H1 (cell line): ENCODE measurements at regions not wholly inside any gene's neighbourhood (a gene's known extent, or its start where the extent isn't known, plus 50 kb on each side); places are given as distances from the start of the nearest gene placed in this dataset.

Experiments
- CTCF ChIA-PET: fragments of 300-600 bp; sonication (Branson Sonifier 250); formaldehyde crosslinking; loops from one replicate; lab custom pipeline; 2021; ENCODE audit not compliant: partially characterized antibody; lab: Charles Lee
- POLR2A ChIA-PET: fragments of 300-600 bp; sonication (Branson Sonifier 250); formaldehyde crosslinking; loops from one replicate; lab custom pipeline; 2021; ENCODE audit warnings: inconsistent platforms; ENCODE audit not compliant: partially characterized antibody; lab: Charles Lee
- DNase-seq, 2 experiments: peaks; one replicate each; pipeline versions ENCODE4 v3.0.0 to v3.0.0-alpha.2; 2010 to 2022; ENCODE audit warnings: low spot score in 2 of 2, low read depth in 1 of 2, mixed read lengths in 1 of 2
- FAIRE-seq: peaks from 2 replicates; lab custom pipeline; 2011; peaks lifted over from hg19 to GRCh38; lab: Jason Lieb, UNC
- H2AFZ ChIP-seq: 2 replicates; pipeline ENCODE4 v1.8.1; 2012; ENCODE audit warnings: low read length, inconsistent platforms
- H2AK5ac ChIP-seq: 2 replicates; pipeline ENCODE4 v1.6.1; 2013; ENCODE audit warnings: low read depth, low read length
- H2BK120ac ChIP-seq: replicated peaks from 2 replicates; pipeline ENCODE3; 2013; ENCODE audit warnings: low read depth, low read length, inconsistent platforms
- H2BK12ac ChIP-seq: 2 replicates; pipeline ENCODE4 v1.6.1; 2013; ENCODE audit warnings: low read depth, low read length
- H2BK15ac ChIP-seq: 2 replicates; pipeline ENCODE4 v1.6.1; 2013; ENCODE audit warnings: low read length
- H2BK20ac ChIP-seq: 2 replicates; pipeline ENCODE4 v1.6.1; 2013; ENCODE audit warnings: low read length
- H2BK5ac ChIP-seq: 2 replicates; pipeline ENCODE4 v1.6.1; 2013; ENCODE audit warnings: low read depth, low read length
- H3K14ac ChIP-seq: 2 replicates; pipeline ENCODE4 v1.6.1; 2013; ENCODE audit warnings: inconsistent platforms; ENCODE audit not compliant: insufficient read length
- H3K18ac ChIP-seq: 2 replicates; pipeline ENCODE4 v1.6.1; 2013; ENCODE audit warnings: low read length; ENCODE audit errors: extremely low read depth
- H3K23ac ChIP-seq: 2 replicates; pipeline ENCODE4 v1.6.1; 2013; ENCODE audit warnings: inconsistent platforms; ENCODE audit not compliant: insufficient read length
- H3K23me2 ChIP-seq: 2 replicates; pipeline ENCODE4 v1.6.1; 2013; ENCODE audit warnings: low read depth, low read length
- H3K27ac ChIP-seq: 2 replicates; pipeline ENCODE4 v1.6.1; 2011; ENCODE audit warnings: low read depth, low read length, inconsistent platforms
- H3K27me3 ChIP-seq, 4 experiments: replicated peaks in 1 of 4; 1 replicate in 1 of 4; 2 replicates in 3 of 4; pipeline versions ENCODE4 v1.6.1 to v1.8.1; 2011 to 2013; ENCODE audit warnings: low read length in 3 of 4, mild to moderate bottlenecking in 3 of 4, inconsistent platforms in 2 of 4, mixed read lengths in 2 of 4, moderate library complexity in 1 of 4; ENCODE audit not compliant: control insufficient read depth in 3 of 4, insufficient read depth in 3 of 4; ENCODE audit errors: extremely low read depth in 1 of 4
- H3K36me3 ChIP-seq, 4 experiments: 2 replicates each; pipeline versions ENCODE4 v1.6.1 to v1.8.1; 2011 to 2013; ENCODE audit warnings: mild to moderate bottlenecking in 4 of 4, low read length in 3 of 4, moderate library complexity in 2 of 4, control low read depth in 1 of 4, inconsistent platforms in 1 of 4; ENCODE audit not compliant: insufficient read depth in 4 of 4, control insufficient read depth in 2 of 4
- H3K4ac ChIP-seq: replicated peaks from 2 replicates; pipeline ENCODE3; 2013; ENCODE audit warnings: low read length, low read depth, mixed read lengths, inconsistent platforms; ENCODE audit not compliant: insufficient read length
- H3K4me1 ChIP-seq, 4 experiments: replicated peaks in 1 of 4; 1 replicate in 1 of 4; 2 replicates in 3 of 4; pipeline versions ENCODE4 v1.6.1 to v1.8.1; 2011 to 2013; ENCODE audit warnings: low read length in 3 of 4, inconsistent platforms in 2 of 4, mixed read lengths in 1 of 4; ENCODE audit not compliant: insufficient read depth in 4 of 4, control insufficient read depth in 3 of 4
- H3K4me2 ChIP-seq, 2 experiments: 2 replicates each; pipeline versions ENCODE4 v1.6.1 to v1.8.1; 2011 to 2013; ENCODE audit warnings: low read depth in 2 of 2, low read length in 2 of 2, control low read depth in 1 of 2, inconsistent platforms in 1 of 2, mild to moderate bottlenecking in 1 of 2; ENCODE audit not compliant: insufficient read depth in 1 of 2
- H3K4me3 ChIP-seq, 4 experiments: fragments of 200-600, 300-600 bp in 1 of 4; sonication (generic), shearing (Covaris generic), sonication (Bioruptor Twin) in 1 of 4; 2 replicates each; pipeline versions ENCODE4 v1.5.1 to v1.8.1; 2011 to 2016; ENCODE audit warnings: low read length in 4 of 4, low read depth in 3 of 4, control low read depth in 2 of 4, inconsistent platforms in 2 of 4, mild to moderate bottlenecking in 2 of 4, mixed read lengths in 1 of 4, moderate library complexity in 1 of 4; ENCODE audit not compliant: insufficient read depth in 2 of 4; ENCODE audit errors: extremely low read depth in 1 of 4
- H3K56ac ChIP-seq: replicated peaks from 2 replicates; pipeline ENCODE3; 2013; ENCODE audit warnings: low read depth, mild to moderate bottlenecking, mixed read lengths, low read length, inconsistent platforms; ENCODE audit not compliant: insufficient read length
- H3K79me1 ChIP-seq: 2 replicates; pipeline ENCODE4 v1.6.1; 2013; ENCODE audit warnings: low read depth, low read length, control low read depth
- H3K79me2 ChIP-seq, 2 experiments: 2 replicates each; pipeline versions ENCODE4 v1.6.1 to v1.8.1; 2012 to 2013; ENCODE audit warnings: low read length in 2 of 2, mild to moderate bottlenecking in 2 of 2, inconsistent platforms in 1 of 2; ENCODE audit not compliant: insufficient read depth in 2 of 2, control insufficient read depth in 1 of 2
- H3K9ac ChIP-seq, 4 experiments: replicated peaks in 1 of 4; 1 replicate in 1 of 4; 2 replicates in 3 of 4; pipeline versions ENCODE4 v1.6.1 to v1.8.1; 2011 to 2013; ENCODE audit warnings: low read depth in 3 of 4, low read length in 3 of 4, control low read depth in 2 of 4, mild to moderate bottlenecking in 2 of 4, moderate library complexity in 2 of 4, inconsistent platforms in 1 of 4; ENCODE audit errors: extremely low read depth in 1 of 4
- H3K9me3 ChIP-seq, 2 experiments: 2 replicates each; pipeline versions ENCODE4 v1.6.1 to v1.8.1; 2012 to 2013; ENCODE audit warnings: mild to moderate bottlenecking in 2 of 2, moderate library complexity in 2 of 2, control low read depth in 1 of 2, inconsistent platforms in 1 of 2, low read depth in 1 of 2, low read length in 1 of 2, mixed read lengths in 1 of 2; ENCODE audit not compliant: insufficient read depth in 2 of 2
- H4K20me1 ChIP-seq, 2 experiments: replicated peaks in 1 of 2; 2 replicates each; pipeline versions ENCODE3 to v1.8.1; 2011 to 2013; ENCODE audit warnings: inconsistent platforms in 2 of 2, low read length in 2 of 2, mild to moderate bottlenecking in 1 of 2; ENCODE audit not compliant: insufficient read depth in 2 of 2, control insufficient read depth in 1 of 2
- H4K5ac ChIP-seq: 2 replicates; pipeline ENCODE4 v1.6.1; 2013; ENCODE audit warnings: low read length, low read depth, mixed read lengths, inconsistent platforms; ENCODE audit not compliant: insufficient read length
- H4K8ac ChIP-seq: 2 replicates; pipeline ENCODE4 v1.8.0; 2013; ENCODE audit warnings: mild to moderate bottlenecking, moderate library complexity, low read length, inconsistent platforms; ENCODE audit not compliant: insufficient read depth; ENCODE audit errors: extremely low read depth
- H4K91ac ChIP-seq: replicated peaks from 2 replicates; pipeline ENCODE3; 2013; ENCODE audit warnings: low read length, mixed read lengths, inconsistent platforms; ENCODE audit not compliant: insufficient read length
- ASH2L ChIP-seq: fragments of 200-600, 300-600 bp; sonication (generic); IDR thresholded peaks from one replicate; pipeline ENCODE4 v1.7.1; 2017; ENCODE audit warnings: low read length
- CBX8 ChIP-seq: fragments of 300-800, 300-1000 bp; sonication (generic); IDR thresholded peaks from 2 replicates; pipeline ENCODE4 v1.7.1; 2016; ENCODE audit warnings: low read depth, low read length, borderline replicate concordance
- WGBS, 2 experiments: shearing (Covaris generic) in 1 of 2; methylation state at CpG; one replicate each; pipeline versions ENCODE4 v1.1.6 to v1.1.7; 2013 to 2015; ENCODE audit warnings: low lambda C conversion rate in 2 of 2, mixed read lengths in 2 of 2, inconsistent platforms in 1 of 2, low coverage in 1 of 2, missing lambda C conversion rate in 1 of 2; ENCODE audit not compliant: insufficient replicate concordance in 2 of 2, insufficient coverage in 1 of 2, insufficient read length in 1 of 2; ENCODE audit errors: extremely low coverage in 1 of 2, missing lambda C conversion rate in 1 of 2; 5-methylcytosine and 5-hydroxymethylcytosine counted together

GRCh38 chr5:145629047-145629446, 206.1 kb downstream of the PRELID2 start:
- Histone ChIP-seq H2BK20ac (no peak overlapping the region), H3K9ac (no peak overlapping the region), H3K27ac (no peak overlapping the region), H3K36me3 (no peaks in the 10 kb centered on the region), H2BK15ac (no peak overlapping the region), H2AK5ac (no peak overlapping the region), H2BK5ac (no peak overlapping the region), H2AFZ (no peak overlapping the region), H2BK120ac (no peak overlapping the region), H2BK12ac (no peak overlapping the region), H3K79me1 (no peaks in the 10 kb centered on the region), H3K18ac (no peak overlapping the region), H4K8ac (no peak overlapping the region), H3K27me3 (no peaks in the 10 kb centered on the region), H3K56ac (no peak overlapping the region), H4K5ac (no peak overlapping the region), H3K79me2 (no peaks in the 10 kb centered on the region), H3K4ac (no peak overlapping the region), H3K23ac (no peak overlapping the region), H4K20me1 (no peaks in the 10 kb centered on the region), H3K9me3 (0 out of 4 replicates have a peak, but pooled peaks cover 2 to 3% of the 10 kb centered on the region in 2 experiments), H3K4me1 (no peaks in the 10 kb centered on the region), H3K23me2 (peaks cover 3% of the 10 kb centered on the region; the same call in 1 of the 2 replicates), H4K91ac (no peak overlapping the region), H3K14ac (no peak overlapping the region), H3K4me2 (no peak overlapping the region), H3K4me3 (no peak overlapping the region)
- ChIA-PET POLR2A (no interaction called here), CTCF (no interaction called here)
- TF ChIP-seq ASH2L (no peak), CBX8 (no peak)
- DNase-seq (no peak), FAIRE-seq (no peak)
- 85% methylated on average over 3 of the region's 3 CpGs; no CpG with 5 or more reads in 1 of the 2 experiments for WGBS, 2 experiments
